CD4-positive, alpha-beta T cell treated with Interleukin-2 at 100 ng/mL for 4 hours (primary cell): ENCODE measurements at regions not wholly inside any gene's neighbourhood (a gene's known extent, or its start where the extent isn't known, plus 50 kb on each side); places are given as distances from the start of the nearest gene placed in this dataset.

ENCODE experiments used
- DNase-seq: peaks from one replicate; pipeline ENCODE4 v3.0.0-alpha.2; 2020; ENCODE audit warnings: low spot score

DNA sequence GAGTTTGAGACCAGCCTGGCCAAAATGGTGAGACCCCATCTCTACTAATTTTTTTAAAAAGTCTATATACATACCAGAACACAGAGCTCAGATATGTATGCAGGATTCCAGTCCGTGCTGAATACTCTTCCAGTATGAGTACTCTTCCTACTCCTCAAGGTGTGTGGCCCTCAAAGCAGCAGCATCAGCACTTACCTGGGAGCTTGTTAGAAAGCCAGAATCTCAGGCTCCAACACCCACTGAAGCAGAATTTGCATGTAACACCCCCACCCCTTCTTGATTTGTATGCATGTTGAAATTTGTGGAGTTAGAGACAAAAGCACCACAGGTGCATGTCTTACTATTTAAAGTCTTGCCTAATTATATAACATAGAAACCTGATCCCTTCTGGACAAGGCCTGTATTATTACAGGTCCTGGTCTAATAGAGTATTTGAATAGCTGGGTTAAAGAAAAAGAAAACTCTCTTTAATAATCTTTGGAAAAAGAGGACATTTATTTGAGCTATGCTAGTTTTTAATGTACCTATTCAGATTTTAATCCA lies 50.3 kb upstream of the NFE2L2 start:
- DNase-seq = no peak

GRCh38 chr2:177315364-177315763 lies 50.8 kb upstream of the NFE2L2 start:
- DNase-seq = no peak

GRCh38 chr2:177316756-177317155 lies 52.2 kb upstream of the NFE2L2 start:
- DNase-seq = no peak

DNA sequence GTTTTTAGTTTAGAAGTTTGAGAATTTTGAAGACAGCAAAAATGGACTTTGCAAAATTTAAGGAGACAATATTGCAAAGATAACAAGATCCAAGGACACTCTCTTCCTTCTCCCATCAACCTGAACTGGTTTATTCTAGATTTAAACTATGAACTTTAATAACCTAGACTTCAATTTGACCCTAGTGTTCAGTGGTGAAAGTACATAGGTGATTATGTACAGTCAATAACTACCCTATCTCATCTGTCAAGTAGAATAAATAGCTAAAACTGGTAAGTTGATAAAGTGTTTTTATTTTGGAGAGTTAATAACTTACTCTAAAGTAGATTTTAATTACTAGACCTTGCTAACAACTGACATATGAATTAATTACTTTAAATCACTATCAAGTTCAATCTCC lies 52.9 kb upstream of the NFE2L2 start:
- no peak for DNase-seq

- no peak for DNase-seq
Measured at GRCh38 chr2:177317857-177318256, 53.3 kb upstream of the NFE2L2 start.

DNA sequence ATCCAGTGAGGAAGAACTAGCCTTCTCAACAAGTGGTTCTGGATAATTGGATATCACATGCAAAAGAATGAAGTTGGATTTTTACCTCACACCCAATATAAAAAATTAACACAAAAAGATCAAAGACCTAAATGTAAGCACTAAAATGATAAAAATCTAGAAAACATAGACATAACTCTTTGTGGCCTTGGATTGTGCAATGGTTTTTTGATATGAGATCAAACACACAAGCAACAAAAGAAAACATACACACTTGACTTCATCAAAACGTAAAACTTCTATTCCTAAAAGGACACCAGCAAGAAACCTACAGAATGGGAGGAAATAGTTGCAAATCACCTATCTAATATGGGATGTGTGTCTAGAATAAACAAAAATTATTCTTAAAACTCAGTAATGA lies 54.1 kb upstream of the NFE2L2 start:
- DNase-seq = no peak

DNA sequence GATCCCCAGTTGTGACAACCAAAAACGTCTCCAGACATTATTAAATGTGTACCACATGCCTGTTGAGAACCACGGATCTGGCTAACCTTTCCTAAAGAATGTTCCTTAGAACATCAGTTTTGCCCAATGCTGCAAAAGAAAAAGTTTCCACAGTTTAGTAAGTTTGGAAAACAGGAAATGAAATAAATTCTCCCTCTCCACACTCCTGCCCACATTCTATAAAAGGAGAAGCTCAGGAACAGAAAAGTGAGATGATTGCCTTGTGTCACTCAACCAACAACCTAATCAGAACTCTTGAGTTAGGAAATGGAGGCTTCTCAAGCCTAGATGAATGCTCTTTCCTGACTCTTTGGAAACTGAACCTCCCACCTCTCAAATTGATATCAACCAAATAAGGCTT lies 56.1 kb upstream of the NFE2L2 start:
- DNase-seq = no peak

- no peak for DNase-seq
Measured at GRCh38 chr2:177322801-177323261, 58.3 kb upstream of the NFE2L2 start.

GRCh38 chr2:177324797-177325196 lies 60.3 kb upstream of the NFE2L2 start:
- DNase-seq = no peak

- no peak for DNase-seq
Measured at GRCh38 chr2:177325554-177325953, 61.0 kb upstream of the NFE2L2 start.

DNA sequence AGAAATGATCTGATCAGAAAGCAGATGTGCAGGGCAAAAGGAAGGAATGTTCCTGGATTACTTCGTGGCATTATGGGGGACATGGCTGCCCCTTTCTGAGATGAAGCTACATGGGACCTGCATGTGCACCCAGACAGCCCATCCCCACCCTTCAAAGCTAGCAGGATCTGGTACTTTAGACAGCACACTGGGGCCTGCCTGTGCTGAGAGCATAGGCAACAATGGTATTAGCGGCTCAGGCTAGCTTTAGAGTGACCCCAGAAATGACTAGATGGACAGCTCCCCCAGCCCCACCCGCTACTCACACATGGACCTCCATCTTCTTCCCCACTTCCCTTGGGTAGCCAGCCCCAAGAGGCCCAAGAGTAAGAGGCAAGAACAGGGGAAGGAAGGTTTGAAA lies 61.5 kb upstream of the NFE2L2 start:
- DNase-seq = no peak

DNA sequence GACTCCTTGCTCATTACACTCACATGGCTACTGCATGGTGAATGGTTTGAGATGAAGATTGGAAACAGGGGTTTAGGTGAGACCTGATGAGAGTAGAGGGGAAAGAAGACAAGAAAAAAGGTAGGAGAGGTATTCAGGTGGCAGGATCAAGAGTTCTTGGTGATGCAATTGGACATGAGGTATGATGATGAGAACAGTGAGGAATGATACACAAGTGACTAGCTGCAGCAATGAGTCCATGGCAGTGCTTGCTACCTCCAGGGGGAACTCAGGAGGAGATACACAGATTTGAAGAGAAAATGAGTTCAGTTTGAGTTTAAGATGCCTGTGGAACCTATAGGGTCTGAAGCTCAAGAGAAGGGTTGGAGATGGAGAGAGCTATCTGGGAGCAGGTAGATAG lies 62.1 kb upstream of the NFE2L2 start:
- no peak for DNase-seq

DNA sequence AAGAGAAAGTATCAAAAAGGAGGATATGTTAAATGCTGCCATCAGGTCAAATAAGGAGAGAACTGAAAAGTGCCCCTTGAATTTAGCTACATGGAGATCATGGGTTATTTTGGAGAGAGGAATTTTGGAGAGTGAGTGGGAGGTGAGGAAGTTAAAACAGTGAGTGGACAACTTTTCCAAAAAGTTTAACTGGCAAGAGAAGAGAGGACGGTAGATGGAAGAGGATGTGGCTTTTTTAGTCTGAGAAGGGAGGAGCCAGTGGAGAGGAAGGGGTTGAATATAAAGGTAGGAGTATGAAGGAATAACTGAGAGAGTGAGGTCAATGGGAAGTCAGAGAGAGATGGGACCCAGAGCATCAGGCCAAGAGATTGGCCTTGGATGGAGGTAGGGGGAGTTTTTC lies 62.5 kb upstream of the NFE2L2 start:
- no peak for DNase-seq

DNA sequence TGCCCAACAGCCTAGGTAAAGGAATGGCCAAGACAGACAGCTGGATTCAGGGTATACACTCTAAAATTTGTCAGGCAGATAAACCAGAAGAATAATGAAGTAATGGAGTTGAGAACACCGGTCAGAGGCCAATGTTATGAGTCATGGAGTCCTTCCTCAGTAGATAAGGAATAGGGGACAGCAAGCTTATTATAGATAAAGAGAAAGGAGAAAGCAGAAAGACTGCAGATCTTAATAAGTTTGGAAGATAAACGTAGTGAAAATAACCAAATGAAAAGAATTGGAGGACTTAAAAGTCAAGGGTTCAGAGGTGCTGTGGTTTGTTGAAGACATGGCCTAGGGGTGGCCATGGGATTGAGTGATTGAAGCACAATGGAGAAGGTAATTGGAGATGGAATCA lies 63.5 kb upstream of the NFE2L2 start:
- no peak for DNase-seq

DNA sequence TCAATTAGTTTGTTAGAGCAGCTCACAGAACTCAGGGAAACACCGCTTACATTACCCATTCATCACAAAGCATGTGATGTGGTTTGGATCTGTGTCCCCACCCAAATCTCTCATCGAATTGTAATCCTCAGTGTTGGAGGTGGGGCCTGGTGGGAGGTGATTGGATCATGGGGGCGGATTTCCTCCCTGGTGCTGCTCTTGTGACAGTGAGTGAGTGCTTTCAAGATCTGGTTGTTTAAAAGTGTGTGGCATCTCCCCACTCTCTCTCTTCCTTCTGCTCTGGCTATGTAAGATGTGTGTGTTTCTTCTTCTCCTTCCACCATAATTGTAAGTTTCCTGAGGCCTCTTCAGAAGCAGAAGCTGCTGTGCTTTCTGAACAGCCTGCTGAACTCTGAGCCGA lies 63.5 kb upstream of the AGPS start:
- DNase-seq = no peak

DNA sequence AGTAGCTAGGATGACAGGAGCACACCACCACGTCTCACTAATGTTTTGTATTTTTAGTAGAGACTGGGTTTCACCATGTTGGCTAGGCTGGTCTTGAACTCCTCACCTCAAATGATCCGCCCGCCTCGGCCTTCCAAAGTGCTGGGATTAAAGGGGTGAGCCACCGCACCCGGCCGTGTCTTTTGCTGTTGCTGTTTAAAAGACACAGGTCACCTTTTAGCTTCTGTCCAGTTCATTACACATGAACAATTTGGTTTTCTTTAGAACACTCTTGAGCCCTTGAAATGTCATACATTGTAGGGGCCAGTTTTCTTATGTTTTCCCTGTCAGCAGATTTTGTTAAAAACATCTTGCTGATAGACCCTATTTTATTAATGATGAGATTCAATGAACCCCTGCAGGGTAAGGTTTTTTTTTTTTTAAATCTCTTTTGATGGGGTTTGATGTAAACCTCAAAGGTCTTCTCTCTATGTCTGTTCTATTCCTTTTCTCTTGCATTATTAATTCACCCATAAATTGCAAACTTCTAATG lies 61.0 kb upstream of the AGPS start:
- DNase-seq = no peak

GRCh38 chr2:177332026-177332991 lies 60.3 kb upstream of the AGPS start:
- DNase-seq = peak; percentile 68

- no peak for DNase-seq
Measured at GRCh38 chr2:177332992-177333388, 59.6 kb upstream of the AGPS start.

GRCh38 chr2:177334940-177335543 lies 57.5 kb upstream of the AGPS start:
- DNase-seq = peak; percentile 61

- DNase-seq = no peak
Measured at GRCh38 chr2:177335917-177336450, 56.6 kb upstream of the AGPS start.

DNA sequence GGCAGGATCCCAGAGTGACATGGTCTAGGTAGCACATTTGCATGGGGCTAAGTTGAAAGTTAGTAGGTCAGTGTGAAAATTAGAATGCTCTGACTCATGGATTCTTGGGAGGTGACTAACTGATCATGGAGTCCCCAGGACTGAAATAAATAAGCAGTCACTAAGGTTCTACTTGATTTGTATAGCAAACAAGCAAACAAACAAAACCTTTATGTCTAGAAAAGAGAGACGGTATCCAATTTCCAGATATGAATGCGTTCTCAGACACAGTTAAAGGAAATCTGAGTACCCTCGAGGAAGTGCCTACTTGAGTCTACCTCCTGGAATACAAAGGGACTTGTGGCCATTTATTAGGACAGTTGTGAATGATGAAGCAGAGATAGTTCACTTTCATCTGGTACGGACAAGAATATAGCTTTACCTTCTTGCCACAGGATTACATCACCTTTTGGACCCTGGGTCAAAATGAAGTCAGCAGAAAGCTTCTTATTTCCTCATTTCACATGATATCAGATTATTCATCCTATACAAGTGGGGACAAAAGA lies 54.3 kb upstream of the AGPS start:
- no peak for DNase-seq

- no peak for DNase-seq
Measured at GRCh38 chr2:177340158-177340557, 52.4 kb upstream of the AGPS start.
